ENCODE measurements at regions not wholly inside any gene's neighbourhood (a gene's known extent, or its start where the extent isn't known, plus 50 kb on each side); places are given as distances from the start of the nearest gene placed in this dataset.

- no peak for DNase-seq
Observed at GRCh38 chr5:152337484-152337883, 67.6 kb downstream of the NMUR2 start.

- DNase-seq: no peak
Observed at GRCh38 chr5:152335461-152335860, 69.6 kb downstream of the NMUR2 start.

GRCh38 chr5:152332716-152333460, 72.2 kb downstream of the NMUR2 start:
- no peak for DNase-seq

- DNase-seq: no peak
Observed at GRCh38 chr5:152331718-152332117, 73.4 kb downstream of the NMUR2 start.

DNA sequence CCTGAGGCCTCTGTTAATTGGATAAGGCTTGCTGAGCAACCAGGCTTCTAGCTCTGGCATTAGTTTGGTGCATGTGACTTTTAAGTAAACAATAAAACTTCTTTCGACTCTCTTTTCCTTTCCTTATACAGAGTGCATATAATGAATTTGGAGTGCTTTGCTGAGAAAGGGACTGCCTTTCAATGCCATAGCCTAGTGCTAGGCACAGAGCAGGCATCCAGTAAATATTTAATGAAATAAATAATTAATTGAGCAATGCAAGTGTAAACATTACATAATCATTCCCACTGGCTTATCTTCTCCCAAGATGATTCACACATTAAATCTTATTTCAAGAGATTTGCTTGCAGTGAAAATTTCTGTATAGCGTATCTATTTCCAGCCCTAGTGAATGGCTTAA, 74.1 kb downstream of the NMUR2 start:
- DNase-seq: no peak

- no peak for DNase-seq
Observed at GRCh38 chr5:152329761-152330283, 75.3 kb downstream of the NMUR2 start.

DNA sequence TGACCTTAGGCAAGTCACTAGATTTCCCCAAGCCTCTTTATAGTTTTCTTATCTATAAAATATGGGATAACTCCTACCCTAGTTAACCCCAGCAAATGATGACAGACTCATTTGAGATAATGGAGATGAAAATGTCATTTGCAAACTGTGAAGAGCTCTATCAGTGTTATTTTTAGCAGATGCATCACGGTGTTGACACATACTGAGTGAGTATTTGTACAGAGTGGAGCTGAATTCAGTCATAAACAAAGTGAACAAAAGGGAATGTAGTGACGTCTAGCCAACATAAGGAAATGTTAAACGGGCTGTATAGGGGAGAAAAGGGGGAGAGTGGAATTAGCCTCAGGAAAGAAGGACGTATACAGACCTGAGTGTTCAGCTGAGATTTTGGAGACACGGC, 75.9 kb downstream of the NMUR2 start:
- DNase-seq: no peak

GRCh38 chr5:152315942-152316341, 89.1 kb downstream of the NMUR2 start:
- DNase-seq: no peak

- DNase-seq: no peak
Observed at GRCh38 chr5:152314196-152314829, 90.8 kb downstream of the NMUR2 start.

GRCh38 chr5:152309926-152310450, 95.1 kb downstream of the NMUR2 start:
- no peak for DNase-seq

GRCh38 chr5:152306386-152306785, 98.7 kb downstream of the NMUR2 start:
- no peak for DNase-seq

DNA sequence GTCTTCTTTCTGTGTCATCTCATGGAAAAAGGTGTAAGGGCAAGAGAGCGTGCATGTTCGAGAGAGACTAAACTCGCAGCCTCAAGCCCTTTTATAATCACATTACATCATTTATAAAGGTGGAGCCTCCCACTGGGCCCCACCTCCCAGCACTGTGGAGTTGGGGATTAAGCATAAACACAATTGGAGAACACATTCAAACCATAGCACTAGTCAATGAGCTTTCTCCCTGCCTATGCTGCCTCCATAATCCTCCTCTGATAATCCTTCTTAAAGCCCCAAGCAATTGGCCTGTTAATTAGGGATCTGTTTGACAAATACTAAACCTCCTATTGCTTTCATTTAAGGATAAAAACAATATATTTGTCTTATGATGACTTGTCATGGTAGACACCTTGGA, 99.6 kb downstream of the NMUR2 start:
- DNase-seq: no peak

GRCh38 chr5:152303841-152304240, 101.2 kb downstream of the NMUR2 start:
- no peak for DNase-seq

- no peak for DNase-seq
Observed at GRCh38 chr5:152297866-152298265, 107.2 kb downstream of the NMUR2 start.

GRCh38 chr5:152293189-152293588, 111.9 kb downstream of the NMUR2 start:
- DNase-seq: no peak

DNA sequence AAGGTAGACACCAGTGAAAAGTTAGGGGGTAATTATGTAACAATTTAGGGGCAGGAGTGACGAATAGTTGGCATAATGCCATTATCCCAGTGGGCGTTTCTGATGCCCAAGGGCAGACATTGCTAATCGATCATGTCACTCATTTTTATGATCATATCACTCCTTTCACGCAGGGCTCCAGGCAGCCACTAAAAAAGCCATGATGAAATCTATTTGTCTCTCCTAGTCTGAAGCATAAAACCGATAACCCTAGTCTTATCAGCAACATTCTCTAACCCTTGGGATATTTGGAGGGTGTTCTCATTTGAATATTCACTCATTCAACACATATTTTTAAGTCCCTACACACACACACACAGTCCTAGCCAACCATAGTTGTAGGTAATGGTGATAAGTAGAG, 114.9 kb downstream of the NMUR2 start:
- no peak for DNase-seq

DNA sequence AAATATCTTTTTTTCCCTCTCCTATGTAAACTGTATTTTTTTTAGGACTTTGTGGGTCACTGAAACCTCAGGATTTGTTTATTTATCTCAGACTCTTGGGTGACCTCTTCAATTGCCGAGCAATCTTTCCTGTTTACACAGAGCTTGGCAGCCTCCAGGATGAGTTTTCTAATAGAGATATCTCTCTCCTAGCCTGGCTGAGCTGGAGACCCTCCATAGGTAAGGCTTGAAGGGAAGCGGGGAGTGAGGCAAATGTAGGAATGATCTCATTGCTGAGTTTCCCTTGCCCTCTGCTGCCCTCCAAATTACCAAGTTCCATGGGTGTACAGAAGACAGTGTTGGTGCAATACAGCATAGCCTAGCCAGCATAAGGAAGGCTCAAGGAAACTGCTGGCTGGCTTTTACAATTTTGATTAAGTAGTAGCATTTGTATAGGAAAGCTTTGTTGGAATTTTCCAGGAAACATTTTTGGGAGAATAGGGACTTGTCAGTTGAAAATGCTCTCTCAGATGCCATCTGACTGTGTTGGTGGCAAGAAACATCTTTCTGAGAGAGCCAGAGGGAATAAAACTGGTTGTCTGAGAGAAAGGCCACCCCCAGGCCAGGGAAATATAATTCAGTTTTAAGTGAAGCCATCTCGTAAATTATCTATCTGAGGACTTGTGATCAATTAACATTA, 116.0 kb downstream of the NMUR2 start:
- DNase-seq: no peak

DNA sequence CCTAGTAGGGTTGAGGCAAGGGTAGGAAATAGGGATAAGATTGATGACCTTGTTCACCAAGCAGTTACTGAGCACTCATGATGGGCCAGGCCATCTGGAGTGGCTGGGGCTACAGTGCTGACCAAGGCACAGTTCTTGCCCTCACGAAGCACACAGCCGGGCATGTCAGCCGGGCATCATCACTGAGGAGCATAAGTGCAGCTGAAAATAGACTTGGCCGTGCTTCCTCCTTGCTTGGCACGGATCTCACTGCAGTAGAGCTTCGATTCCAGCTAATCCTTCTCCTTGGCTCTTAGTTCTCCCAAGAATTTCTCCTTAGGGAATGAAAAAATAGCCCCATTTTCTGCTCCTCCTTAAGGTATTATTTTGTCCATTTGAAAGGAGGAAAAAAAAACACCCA, 116.6 kb downstream of the NMUR2 start:
- no peak for DNase-seq

- no peak for DNase-seq
Observed at GRCh38 chr5:152285764-152286163, 119.3 kb downstream of the NMUR2 start.

- DNase-seq: no peak
Observed at GRCh38 chr5:152282331-152282730, 122.7 kb downstream of the NMUR2 start.

GRCh38 chr5:152277936-152278335, 127.1 kb downstream of the NMUR2 start:
- DNase-seq: no peak

GRCh38 chr5:152274224-152274623, 130.9 kb downstream of the NMUR2 start:
- DNase-seq: no peak

GRCh38 chr5:152271420-152271819, 133.7 kb downstream of the NMUR2 start:
- DNase-seq: no peak

All from suppressor macrophage (primary cell).